ENCODE measurements at regions not wholly inside any gene's neighbourhood (a gene's known extent, or its start where the extent isn't known, plus 50 kb on each side); places are given as distances from the start of the nearest gene placed in this dataset.

- TF ChIP-seq CTCF (IDR thresholded peaks at IDR 0.05), result no peak
- TF ChIP-seq POLR2A (IDR thresholded peaks at IDR 0.05), result no peak
- TF ChIP-seq POLR2AphosphoS5 (IDR thresholded peaks at IDR 0.05), result no peak
Measured at GRCh38 chrX:45847961-45848360, 647.3 kb upstream of the DIPK2B start.
